Frontal cortex (tissue), 3 donors: ENCODE measurements at regions not wholly inside any gene's neighbourhood (a gene's known extent, or its start where the extent isn't known, plus 50 kb on each side); places are given as distances from the start of the nearest gene placed in this dataset.

Experiments
- DNase-seq, 2 donors: peaks; one replicate each; pipeline ENCODE4 v3.0.0; 2012; ENCODE audit warnings: low spot score in 2 of 2
- FAIRE-seq: peaks from 2 replicates; lab custom pipeline; 2012; peaks lifted over from hg19 to GRCh38; lab: Jason Lieb, UNC
- donor health status: control.
- donor health status: control.
- donor health status: control.

DNA sequence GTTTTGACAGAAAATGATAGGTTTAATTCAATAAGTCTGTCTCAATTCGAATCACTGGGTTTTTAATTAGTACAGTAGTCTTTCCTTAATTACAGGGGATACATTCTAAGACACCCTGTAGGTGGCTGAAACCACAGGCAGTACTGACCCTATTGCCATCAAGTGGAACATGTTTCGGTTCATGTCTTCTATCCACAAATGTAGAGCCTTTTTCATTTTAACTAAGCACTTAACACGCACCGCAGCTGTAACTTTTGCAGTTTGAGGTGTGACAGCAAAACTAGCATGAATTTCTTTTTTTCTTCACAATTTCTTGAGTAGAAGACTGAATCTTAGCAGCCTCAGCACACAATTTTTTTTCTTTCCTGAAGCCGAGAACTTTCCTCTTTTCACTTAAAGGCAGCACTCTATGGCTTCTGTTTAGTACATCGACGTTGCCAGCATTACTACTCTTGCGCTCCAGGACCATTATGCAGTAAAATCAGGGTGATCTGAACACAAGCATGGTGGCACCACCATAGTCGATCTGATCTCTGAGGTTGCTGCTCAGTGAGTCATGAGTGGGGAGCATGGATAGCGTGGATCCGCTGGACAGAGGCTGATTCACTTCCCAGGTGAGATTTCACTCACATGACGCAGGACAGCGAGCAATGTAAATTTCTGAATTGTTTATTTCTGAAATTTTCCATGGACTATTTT is 805.1 kb downstream of the RNF144A start:
- DNase-seq: no peak
- no peak for FAIRE-seq

DNA sequence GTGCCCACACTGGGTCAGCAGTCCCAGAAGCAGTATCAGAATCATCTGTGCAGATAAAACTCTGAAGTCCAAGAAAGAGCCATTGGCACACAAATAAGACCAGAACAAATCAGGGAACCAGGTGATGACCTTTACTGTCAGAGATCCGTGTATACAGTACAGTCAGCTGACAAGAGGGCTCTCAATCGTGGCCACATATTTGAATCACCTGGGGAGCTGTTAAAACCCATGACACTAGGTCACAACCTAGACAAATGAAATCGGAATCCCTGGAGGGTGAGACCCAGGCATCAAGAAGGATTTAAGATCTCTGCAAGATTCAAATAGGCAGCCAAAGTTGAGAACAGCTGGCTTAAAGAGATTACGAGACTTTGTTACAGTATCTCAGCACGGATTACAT is 807.1 kb downstream of the RNF144A start:
- DNase-seq: no peak
- FAIRE-seq: no peak

DNA sequence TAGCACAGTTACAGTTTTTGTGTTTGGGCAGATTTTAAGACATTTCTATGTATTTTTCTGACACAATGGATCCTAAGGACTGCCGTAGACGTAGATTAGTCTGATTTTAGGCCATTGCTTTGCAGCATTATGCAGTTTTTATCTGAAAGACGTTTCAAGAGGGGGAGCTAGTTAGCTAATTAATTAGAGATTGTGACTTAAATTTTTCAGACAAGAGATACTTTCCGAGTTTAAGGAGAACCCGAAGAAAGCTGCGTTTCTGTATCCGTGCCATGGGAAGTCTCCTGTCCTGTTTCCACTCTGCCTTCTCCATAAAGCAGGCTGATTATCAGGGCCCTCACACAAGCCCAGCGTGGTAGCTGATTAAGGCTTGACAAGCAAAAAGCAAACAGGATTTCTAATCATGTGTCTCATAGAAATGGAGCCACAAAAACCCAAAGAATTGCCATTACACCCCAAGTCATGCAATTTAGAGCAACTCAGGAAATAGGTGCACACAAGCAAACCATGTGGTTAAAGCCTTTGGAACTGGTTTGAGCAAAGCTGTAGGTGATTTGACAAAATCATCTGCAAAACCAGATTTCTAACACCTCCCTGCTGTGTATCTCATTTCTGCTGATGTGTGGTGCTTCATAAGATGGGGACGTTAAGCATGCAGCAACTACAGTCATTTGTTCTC is 808.1 kb downstream of the RNF144A start:
- no peak for FAIRE-seq
- no peak for DNase-seq

DNA sequence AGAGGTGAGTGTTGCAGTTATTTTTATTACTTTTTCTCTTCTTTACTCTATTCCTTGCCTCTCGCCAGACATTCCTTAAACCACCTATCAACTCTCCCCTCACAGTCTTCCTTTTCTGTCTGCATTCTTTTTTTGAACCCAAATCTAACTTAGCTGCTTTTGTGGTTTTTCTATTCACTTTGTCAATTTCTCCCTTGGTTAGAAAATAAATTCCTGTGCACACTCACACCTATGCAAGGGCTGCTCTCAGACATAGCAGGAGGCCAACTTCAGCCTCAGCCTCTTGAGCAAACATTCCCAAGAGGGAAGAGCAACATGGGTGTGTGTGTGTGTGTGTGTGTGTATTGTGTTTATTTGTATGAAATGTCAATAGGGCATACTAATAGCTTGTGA is 808.6 kb downstream of the RNF144A start:
- DNase-seq (no peak), FAIRE-seq (no peak)

DNA sequence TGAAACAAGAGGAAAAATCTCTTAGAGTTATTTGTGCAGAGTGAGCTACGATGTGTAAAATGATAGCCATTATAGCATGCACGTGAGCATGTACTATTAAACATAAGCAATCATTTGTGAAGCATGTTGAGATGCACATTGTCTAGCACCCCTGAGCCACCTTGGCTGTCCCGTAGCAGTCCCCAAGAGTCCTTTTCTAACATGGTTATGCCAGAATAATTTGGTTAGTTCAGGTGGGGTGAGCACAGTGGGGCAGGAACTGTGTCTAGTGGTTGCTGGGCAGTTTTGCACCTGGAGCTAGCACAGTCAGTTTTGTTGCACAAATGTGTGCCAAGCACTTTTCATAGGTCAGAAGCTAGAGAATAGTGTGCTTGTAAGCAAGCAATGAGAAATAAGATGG is 809.8 kb downstream of the RNF144A start:
- DNase-seq (no peak), FAIRE-seq (no peak)

DNA sequence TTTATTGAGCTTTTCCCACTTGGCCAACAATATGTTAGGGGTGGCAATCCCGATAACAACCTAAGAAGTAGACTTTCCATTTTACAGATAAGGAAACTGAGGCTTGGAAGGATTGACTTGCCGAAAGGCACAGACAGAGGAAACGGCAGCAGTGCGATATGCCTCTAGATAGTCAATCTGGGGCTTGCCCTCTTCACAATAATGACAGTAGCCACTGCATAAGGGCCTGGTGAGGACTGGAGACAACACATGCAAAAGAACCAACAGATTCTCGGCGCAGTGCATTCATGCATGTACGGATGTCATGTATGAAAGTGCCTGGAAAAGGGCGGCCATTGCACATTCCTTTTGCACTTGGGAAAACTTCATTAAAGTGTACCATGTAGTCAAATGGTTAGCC is 811.2 kb downstream of the RNF144A start:
- FAIRE-seq: no peak

DNA sequence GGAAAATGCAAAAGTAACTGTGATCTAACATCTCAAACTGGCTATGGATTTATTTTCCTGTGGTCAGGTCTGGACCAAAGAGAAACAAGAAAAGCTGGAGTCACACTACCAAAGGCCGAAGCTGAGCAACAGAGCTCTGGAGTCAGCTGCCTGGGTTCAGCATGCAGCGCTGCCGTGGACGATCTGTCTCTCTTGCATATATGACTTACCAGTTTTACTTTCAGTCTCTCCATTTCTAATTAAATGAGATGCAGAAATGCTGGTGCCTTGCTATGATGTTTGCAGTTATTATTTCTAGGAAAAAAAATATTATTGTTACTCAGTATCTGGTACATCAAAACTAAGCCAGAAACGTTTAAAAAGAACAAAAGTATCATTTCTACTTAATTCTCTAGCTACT is 813.2 kb downstream of the RNF144A start:
- FAIRE-seq: no peak
- DNase-seq: no peak

More for the DNA sequence above, 811.2 kb downstream of the RNF144A start:
- DNase-seq: no peak

DNA sequence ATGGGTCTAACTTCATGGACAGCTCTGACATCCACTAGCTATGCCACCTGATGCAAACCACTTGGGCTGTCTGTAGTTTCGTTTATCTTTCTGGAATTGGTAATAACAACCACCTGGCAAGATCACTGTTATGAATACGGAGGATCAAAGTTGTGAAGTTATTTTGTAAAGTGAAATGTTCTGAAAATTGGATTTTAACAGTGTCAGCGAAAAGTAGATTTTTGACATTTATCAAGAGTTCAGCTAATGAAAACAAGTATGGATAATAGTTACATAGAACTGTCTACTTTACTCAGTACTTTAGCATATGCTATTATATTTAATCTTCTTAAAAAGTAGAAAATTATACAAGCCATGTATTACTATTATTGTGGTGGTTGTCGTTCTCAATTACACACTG is 813.8 kb downstream of the RNF144A start:
- no peak for FAIRE-seq

DNA sequence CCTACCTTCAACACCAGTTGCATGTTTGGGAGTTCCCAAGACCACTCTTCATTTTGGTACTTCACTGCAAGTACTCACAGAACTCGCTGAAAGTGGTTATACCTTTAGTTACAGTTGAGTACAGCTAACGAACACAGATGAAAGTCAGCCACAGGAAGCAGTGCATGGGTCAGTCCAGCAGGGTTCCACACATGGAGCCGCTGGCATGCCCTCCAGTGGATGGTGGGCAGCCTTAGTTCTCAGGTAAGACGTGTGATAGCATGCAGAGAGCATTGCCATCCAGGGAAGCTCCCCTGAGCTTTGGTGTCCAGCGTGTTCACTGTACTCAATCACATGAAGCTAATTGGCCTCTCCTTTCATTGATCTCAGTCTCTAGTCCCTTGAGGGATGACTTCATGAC is 815.3 kb downstream of the RNF144A start:
- no peak for DNase-seq
- no peak for FAIRE-seq

More for the DNA sequence above, 813.8 kb downstream of the RNF144A start:
- DNase-seq: no peak

DNA sequence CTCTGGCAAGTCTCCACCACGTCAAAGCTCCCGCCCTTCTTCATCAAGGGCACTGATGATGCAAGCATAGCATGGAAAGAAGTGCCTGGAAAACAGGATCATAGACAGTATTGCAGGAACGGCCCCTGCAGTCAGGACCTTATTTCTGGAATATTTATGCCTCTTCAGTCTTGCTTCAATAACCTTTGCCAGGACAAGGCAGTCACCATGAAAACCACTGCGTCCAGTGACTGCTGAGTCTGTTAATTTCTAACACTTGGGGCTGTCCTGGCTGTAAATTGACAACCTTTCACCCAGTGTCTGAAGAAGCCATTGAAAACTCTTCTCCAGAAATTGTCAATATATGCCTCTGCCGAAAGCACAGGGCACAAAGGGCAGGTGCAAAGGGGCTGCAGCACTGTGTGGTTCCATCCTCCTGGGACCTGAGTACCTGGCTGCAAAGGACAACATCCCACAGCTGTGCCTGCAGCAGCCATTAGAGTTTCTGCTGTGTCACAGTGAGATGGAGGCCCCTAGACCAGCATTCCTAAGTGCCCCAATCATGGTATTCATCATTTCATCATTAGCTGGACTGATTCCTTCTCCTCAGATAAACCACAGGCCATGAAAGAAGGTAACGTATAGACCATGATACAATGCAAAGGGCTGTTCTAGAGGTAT is 819.6 kb downstream of the RNF144A start:
- DNase-seq: no peak
- FAIRE-seq: no peak

DNA sequence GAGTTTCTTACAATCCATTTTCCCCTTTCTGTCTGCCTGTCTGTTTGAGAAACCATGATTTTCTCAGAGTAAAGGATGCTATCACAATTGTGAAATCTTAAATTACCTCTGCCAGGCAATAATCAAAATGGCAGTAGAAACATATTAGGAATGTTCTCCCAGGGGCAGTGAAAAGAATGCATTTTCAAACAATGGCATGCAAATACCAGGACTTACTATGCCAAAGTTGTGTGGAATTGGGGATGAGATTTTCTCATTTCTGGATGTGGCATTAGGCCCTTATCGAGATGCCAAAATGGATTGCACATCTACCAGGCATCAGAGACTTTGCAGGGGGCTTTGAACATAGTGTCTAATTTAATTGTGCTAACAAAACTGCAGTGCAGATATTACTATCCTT is 821.4 kb downstream of the RNF144A start:
- no peak for FAIRE-seq
- no peak for DNase-seq

DNA sequence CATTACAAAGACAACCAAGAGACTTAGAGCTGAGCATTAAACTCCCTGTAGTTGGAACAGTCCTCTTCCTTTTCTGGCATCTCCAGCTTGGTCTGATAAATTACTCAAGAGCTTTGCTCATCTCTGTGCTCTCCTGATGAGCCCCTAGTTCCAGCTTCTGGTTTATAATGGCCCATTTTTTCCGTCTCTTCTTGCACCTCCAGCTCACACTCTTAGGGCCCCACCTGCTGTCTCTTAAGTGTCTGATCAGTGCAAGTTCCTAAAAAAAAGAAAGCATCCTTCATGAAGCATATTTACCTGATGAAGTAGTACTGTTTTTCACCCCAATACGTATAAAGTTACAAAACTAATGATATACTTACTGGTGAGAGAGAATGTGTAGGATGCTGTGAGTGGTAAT is 822.9 kb downstream of the RNF144A start:
- DNase-seq (no peak), FAIRE-seq (no peak)

DNA sequence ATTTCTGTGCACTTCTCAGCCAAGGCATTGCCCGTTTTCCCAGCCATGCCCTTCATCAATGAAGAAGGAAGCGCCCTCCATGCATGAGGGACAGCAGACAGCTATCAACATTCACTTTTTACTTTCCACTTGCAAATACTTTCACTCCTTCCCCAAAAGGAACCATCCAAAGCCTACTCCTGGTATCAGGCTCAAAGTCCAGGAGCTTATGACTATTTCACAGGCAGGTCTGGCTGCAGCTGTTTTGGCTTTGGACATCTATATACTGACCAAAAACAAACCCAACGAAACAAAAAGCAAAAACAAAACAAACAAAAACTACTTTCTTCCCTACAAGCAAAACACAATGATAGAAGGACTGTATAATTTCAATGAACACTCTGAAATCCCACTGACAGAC is 825.1 kb downstream of the RNF144A start:
- DNase-seq: no peak
- FAIRE-seq: no peak

DNA sequence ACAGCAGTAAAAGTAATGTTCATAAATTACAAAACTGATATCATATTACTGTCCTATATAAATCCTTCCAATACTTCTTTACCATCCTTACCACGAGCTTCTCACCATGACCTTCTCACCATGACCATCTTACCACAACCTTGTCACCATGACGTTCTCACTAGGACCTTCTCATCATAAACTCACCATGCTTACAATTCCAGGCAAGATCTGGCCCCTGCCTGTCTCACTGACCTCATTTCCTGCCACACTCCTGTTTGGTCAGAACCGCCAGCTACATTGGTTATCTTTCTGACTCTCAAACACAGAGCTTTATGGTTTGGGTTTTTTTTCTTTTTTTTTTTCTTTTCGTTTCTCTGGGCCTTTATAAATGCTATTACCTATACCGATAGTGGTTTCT is 827.6 kb downstream of the RNF144A start:
- FAIRE-seq: no peak
- DNase-seq: no peak

DNA sequence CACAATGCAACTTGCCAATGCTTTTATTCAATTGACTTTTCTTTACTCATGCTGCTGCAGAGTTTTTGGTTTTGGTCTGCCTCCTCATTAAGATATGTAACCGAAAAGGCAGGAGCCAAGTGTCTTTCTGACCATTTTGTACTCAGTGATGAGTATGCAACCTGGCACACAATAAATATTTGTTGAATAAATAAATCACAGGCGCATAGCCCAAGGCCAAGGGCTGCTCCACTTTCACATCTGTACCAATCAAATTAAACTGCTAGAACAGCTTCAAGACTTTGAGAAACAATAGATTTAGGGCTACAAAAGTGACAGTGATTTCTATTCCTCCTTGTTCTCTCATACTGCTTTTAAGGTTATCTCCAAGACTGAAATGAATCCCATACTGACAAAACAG is 828.2 kb downstream of the RNF144A start:
- FAIRE-seq: no peak

DNA sequence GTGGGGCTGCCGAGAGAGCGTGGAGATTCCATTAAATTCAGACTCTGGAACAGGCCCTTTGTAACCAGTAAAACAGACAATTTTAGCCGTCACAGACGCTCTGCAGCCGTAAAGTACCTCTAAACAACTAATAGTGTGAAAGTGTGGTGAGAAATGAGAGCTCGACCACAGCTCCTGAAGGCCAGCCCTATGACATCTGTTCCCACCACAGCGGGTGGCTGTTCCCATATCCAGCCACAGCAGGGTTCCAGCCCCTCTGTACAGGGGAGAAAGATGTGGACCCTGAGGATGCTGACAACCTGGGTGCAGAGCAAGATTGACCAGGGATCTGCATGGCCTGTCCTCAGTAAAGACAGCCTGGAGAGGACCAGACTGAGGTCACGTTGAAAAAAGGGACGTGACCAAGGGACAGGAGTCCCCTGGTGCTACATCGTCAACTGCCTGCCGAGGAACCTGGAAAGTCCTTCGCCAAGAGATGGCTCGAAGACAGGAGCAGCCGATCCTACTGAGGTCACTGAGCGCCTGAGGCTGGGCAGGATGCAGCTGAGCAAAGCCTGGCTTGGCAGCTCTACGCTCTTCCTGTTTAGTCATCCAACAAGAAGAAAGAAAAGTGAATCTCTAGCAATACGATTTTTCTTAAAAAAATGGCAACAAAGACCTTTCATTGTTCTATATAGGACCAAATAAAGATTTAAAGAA is 831.7 kb downstream of the RNF144A start:
- FAIRE-seq (no peak), DNase-seq (no peak)

More for the DNA sequence above, 828.2 kb downstream of the RNF144A start:
- DNase-seq: no peak

DNA sequence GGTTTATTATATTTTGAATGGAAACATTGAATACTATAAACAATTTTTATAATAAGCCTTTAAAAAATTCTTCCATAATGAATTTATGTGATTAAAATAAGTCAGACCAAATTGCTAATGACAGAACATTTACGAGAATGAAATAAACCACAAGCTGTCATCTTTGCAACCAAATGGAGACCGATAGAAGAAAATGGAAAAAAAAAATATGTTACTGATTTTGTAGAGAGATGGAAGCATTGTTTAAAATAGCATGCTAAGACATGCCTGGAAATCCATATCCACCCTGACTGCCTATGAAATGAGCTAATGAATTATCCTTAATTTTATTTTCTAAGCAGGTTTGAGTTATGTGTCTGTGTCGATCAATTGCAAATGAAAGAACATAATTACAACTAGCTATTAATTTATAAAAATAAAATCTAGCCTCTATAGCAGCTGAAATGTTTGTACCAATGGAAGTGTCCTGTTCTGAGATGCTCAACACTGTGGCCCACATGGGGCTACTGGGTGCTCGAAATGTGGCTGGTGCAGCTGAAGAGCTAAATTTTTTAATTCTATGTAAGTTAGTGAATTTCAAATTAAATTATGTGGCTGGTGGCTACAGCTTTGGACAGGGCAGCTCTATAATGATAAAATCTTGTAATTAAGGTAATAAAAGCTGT is 832.8 kb downstream of the RNF144A start:
- no peak for FAIRE-seq

DNA sequence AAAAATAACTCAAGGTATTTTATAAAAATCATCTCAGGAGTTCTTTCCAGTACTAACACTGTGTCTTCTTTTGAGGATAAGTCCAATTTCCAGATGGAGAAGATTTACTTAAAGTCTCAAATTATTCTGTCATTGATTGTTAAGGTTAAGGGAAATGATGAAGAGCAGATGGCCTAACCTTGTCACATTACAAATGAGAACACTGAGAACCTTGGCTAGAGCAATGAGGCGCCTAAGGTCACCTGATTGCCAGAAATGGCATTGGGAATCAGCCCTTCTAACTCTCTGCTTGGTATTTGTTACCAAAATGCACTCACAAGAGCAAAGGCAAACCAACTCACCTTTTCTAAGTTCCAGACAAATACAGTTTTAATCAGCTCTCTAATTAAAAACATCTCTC is 835.1 kb downstream of the RNF144A start:
- DNase-seq (no peak), FAIRE-seq (no peak)

More for the DNA sequence above, 832.8 kb downstream of the RNF144A start:
- no peak for DNase-seq

DNA sequence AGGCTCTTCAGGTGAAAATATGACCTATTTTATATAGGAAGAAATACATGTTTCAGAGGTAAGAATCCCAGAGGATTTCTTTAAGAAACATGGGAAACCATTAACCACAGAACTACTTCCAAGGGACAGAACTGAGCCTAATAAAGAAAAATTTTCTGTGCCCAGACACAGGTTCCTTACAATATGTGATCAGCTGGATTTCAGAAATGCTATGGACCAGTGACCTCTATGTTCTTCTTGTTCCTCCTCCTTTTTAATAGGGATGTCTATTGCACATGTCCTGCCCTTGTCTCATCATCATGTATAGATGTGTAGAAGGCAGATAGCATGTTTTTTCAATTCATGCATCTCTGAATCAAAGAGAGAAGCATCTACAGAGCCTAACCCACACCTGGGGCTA is 836.6 kb downstream of the RNF144A start:
- DNase-seq: no peak
- no peak for FAIRE-seq

DNA sequence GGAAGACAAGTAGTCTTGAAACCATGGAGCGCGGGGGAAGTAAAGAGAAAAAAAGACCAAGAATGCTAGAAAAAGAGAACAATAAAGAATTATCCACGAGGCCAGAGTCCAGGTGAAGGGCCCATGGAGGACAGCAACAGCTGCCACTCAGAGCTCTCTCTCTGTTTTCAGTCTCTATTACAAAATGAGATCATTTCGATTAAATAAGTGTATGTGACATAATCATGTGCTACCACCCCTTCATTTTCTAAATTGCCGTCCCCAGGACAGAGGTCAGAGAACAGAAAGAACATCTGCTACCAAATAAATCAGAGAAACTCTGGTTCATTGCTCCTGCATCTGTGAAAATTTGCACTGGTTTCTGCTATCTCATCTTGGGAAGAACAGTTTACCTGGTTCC is 838.7 kb downstream of the RNF144A start:
- no peak for FAIRE-seq
- DNase-seq: no peak
